GM21529 (cell line): ENCODE measurements at regions not wholly inside any gene's neighbourhood (a gene's known extent, or its start where the extent isn't known, plus 50 kb on each side); places are given as distances from the start of the nearest gene placed in this dataset.

Experiments
- ATAC-seq: cut with Tn5 transposase; IDR thresholded peaks from one replicate; pipeline ENCODE4 v1.9.1; 2021; ENCODE audit not compliant: unreplicated experiment

DNA sequence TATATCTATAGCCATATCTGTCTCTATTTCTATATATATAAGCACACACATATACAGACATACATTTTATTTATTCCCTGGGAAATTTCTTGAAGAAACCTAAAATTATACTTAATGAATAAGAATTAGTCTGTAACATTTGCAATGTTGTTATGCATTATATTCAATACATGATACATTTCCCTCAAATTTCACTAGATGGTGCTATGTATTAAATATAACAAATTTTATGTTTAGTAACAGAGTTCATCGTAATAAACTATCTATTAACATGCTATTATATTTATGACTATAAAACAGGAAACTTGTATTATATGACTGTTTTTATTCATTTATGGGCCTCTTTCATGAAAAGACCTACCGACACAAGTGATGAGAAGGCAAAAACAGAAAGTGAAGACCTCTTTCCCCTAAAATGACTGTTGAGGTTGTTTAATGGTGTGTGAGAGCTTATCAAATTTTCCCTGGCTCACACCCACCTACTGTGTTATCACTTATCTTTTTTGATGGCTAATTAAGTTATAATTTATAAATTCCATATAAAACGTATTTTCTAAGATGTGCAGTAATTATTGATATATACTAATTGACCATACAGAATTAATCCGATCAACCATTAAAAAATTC is 881.9 kb downstream of the SLITRK6 start:
- ATAC-seq, result no peak

DNA sequence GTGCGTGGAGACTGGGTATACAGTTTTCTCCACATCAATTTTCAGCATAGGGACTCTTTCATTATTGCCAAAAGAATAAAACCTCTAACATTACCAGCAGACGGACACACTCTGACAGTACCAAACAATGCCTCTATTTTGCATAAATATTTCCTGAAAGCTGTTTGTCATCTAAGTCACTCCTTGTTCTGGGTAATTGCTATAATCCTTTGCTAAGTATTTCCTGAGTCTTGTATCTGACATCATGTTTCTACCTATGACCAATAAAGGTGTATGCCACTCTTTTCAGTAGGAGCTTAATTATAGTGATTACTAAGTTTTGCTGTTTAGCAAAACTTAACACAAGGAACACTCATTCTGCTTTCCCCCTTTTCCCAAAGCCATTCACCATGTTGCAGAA is 886.5 kb downstream of the SLITRK6 start:
- ATAC-seq, result no peak

GRCh38 chr13:84910423-84910822 is 888.8 kb downstream of the SLITRK6 start:
- ATAC-seq, result no peak

- ATAC-seq, result no peak
These were observed 895.8 kb downstream of the SLITRK6 start for GRCh38 chr13:84903391-84903790.

- no peak for ATAC-seq
These were observed 897.0 kb downstream of the SLITRK6 start for GRCh38 chr13:84902243-84902642.

- ATAC-seq, result peak; percentile 70
These were observed 903.1 kb downstream of the SLITRK6 start for GRCh38 chr13:84896128-84896527.

DNA sequence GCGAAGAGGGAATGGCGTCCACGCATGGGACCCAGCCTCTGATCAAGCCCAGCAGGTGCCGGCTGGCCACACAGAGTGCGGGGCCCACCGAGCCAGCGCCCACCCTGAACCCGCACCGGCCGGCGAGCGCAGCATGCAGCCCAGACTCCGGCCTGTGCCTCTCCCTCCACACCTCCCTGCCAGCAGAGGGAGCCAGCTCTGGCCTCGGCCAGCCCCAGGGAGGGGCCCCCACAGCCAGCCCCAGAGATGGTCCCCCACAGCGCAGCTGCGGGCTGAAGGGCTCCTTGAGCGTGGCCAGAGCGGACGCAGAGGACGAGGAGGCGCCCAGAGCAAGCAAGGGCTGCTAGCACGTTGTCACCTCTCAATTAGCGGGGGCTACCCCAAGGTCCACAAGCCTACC is 904.5 kb downstream of the SLITRK6 start:
- ATAC-seq, result no peak

GRCh38 chr13:84885868-84886267 is 913.4 kb downstream of the SLITRK6 start:
- ATAC-seq, result no peak

- ATAC-seq, result no peak
These were observed 925.3 kb downstream of the SLITRK6 start for GRCh38 chr13:84873951-84874350.

DNA sequence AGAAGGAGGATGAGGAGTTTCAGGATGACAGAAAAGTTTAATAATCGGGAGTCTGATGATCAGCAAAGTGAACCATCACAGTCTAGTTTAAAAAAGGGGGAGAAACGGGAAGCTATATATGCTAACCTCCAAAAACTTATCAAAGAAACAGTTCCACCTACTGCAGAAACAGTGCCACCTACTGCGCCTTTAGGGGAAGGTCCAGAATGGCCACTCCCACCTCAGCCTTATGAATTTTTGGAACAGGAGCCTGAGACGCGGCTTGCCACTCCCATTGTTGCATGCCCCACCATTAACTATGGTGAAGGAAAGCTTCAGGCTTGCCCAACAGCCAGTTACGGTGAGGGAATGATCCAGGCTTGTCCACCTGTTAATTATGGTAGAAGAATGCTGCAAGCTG is 929.0 kb downstream of the SLITRK6 start:
- ATAC-seq, result no peak

GRCh38 chr13:84867246-84867645 is 932.0 kb downstream of the SLITRK6 start:
- no peak for ATAC-seq

DNA sequence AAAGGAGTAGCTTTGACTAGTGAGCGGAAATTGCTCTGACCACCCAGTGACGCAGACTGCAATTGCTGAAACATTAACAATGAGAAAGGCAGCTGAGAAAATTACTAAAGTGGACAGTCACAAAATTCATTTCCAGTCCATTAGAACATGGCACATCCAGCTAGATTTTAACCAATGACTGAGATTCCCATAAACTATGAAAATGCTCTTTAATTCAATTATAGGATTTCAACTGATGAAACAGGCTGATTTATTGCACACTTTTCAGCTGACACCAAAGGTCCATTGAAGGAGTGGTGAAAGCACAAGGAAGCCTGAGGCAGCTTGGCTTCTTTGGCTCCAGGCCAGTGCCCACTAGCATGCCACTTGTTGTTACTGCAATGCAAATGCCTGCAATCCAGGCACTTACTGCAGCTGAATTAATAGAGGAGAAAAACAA is 933.4 kb downstream of the SLITRK6 start:
- no peak for ATAC-seq

- no peak for ATAC-seq
These were observed 934.9 kb downstream of the SLITRK6 start for GRCh38 chr13:84864341-84864740.

GRCh38 chr13:84847107-84847506 is 952.1 kb downstream of the SLITRK6 start:
- no peak for ATAC-seq

DNA sequence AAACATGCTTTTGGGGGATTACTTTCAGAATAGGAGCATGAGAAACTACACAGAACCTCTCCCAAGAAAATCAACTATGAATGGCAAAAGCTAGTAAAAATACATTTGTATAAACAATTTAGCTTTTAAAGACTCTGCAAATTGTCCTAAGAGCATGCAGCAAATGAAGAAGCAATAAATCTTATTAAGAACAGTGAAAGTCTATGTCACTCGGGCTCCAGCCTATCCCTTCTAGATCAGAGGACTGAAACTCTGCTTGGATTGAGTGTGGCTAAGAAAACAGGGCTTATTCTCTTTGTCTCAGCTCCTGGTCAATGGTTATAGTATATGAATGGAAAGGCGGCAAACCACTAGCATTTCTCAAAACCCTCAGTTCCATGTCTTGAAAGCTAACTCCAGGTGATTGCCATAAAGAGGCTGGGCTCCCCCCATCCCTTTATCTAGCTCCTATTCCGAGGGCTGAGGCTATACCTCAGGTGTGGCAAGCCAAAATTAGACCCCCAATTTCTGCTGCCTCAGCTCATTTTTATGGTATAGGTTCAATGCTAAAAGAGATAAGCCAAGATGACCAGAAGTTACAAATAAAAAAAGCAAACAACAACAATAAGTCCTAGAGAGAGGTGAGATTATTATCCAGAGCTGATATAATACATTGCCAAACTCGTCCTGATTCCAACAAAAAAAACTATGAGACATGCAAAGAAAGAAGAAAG is 953.2 kb downstream of the SLITRK6 start:
- no peak for ATAC-seq

GRCh38 chr13:84844473-84844872 is 954.7 kb downstream of the SLITRK6 start:
- no peak for ATAC-seq

DNA sequence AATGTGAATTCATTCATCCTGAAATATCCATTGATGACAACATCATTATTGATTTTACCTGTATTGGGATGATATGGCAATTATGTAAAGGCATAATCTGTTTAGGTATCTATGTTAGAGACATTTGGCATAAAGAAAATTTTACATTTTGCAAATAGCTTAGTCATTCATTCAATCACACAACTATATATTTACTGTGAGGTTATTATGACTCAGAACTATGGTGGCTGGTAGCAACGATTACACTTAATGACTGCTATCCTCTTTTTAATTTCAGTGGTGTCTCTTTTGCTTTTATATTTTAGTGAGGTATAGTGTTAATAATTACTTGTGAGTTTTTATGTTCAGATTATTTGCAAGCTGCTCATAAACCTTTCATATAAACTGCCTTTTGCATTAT is 955.9 kb downstream of the SLITRK6 start:
- ATAC-seq, result no peak

DNA sequence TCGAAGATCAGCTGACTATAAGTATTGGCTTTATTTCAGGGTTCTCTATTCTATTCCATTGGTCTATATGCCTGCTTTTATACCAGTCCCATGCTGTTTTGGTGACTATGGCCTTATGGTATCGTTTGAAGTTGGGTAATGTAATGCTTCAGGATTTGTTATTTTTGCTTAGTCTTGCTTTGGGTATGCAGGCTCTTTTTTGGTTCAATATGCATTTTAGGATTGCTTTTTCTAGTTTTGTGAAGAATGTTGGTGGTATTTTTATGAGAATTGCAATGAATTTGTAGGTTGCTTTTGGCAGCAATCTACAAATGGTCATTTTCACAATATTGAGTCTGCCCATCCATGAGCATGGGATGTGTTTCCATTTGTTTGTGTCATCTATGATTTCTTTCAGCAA is 951.9 kb upstream of the SLITRK1 start:
- no peak for ATAC-seq

- ATAC-seq, result no peak
These were observed 949.7 kb upstream of the SLITRK1 start for GRCh38 chr13:84831666-84832657.

- no peak for ATAC-seq
These were observed 941.3 kb upstream of the SLITRK1 start for GRCh38 chr13:84823528-84823927.

GRCh38 chr13:84821261-84821660 is 939.0 kb upstream of the SLITRK1 start:
- no peak for ATAC-seq
